ENCODE measurements at regions not wholly inside any gene's neighbourhood (a gene's known extent, or its start where the extent isn't known, plus 50 kb on each side); places are given as distances from the start of the nearest gene placed in this dataset.

DNA sequence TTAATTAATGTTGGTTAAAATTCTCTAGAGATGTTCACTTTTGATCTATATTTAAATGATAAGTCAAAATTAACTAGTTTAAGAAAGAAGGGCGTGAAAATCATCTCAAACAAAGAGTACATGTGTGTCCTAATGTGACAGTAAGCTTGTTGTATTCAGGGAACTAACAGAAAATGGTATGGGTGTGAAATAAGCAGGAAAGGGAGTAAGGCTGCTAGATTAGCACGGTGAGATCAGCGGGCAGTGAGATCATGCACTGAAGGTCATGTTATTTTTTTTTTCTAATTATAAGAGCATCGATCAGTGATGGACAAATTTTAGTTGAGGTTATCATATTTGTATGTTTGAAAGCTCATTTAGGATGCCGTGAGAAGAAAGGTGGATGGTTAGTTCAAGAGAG, 430.8 kb downstream of the DIPK2A start:
- H3K4me3 ChIP-seq = no peak overlapping the region
- H3K4me1 ChIP-seq = no peaks in the 10 kb centered on the region
- intact Hi-C loops (cut with DNase I) = no loop called here
- no peak overlapping the region for H3K27ac ChIP-seq
- H3K27me3 ChIP-seq = no peaks in the 10 kb centered on the region
- TF ChIP-seq POLR2A (IDR thresholded peaks at IDR 0.05) = no peak
- TF ChIP-seq, protein P1, sequence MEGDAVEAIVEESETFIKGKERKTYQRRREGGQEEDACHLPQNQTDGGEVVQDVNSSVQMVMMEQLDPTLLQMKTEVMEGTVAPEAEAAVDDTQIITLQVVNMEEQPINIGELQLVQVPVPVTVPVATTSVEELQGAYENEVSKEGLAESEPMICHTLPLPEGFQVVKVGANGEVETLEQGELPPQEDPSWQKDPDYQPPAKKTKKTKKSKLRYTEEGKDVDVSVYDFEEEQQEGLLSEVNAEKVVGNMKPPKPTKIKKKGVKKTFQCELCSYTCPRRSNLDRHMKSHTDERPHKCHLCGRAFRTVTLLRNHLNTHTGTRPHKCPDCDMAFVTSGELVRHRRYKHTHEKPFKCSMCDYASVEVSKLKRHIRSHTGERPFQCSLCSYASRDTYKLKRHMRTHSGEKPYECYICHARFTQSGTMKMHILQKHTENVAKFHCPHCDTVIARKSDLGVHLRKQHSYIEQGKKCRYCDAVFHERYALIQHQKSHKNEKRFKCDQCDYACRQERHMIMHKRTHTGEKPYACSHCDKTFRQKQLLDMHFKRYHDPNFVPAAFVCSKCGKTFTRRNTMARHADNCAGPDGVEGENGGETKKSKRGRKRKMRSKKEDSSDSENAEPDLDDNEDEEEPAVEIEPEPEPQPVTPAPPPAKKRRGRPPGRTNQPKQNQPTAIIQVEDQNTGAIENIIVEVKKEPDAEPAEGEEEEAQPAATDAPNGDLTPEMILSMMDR (IDR thresholded peaks at IDR 0.05) = no peak
- DNase-seq (no peak), ATAC-seq (no peak)
- peaks cover 0 to 9% (median 0%) of the 10 kb centered on the region in 3 donors for H3K9me3 ChIP-seq
- 82 to 85% methylated on average over 5 of the region's 5 CpGs for whole genome bisulfite sequencing, 2 donors
- H3K36me3 ChIP-seq (replicated peaks in 1 of 2; ENCODE audit: insufficient read depth in 1 of 2, low read depth in 2 of 2) = no peaks in the 10 kb centered on the region

DNA sequence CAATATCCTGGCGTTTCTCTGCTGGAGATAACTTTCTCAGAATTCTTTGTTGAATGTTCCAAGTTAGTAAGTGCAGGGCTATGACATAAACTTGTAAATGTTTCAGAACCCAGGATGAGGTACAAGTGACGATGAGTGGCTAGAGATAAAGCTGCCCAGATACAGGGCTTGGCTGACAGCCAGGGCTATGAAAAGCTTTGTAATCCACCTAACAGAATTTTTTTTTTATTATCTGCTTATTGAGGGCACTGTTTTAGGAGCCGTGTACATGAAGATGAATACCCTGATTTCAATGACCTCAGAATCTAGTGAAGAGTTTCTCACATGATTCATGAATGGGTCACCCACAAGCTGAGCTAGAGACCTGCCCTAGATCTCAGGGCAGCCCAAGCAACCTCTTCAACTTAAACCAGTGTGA, 431.4 kb downstream of the DIPK2A start:
- TF ChIP-seq POLR2A (IDR thresholded peaks at IDR 0.05) = no peak
- TF ChIP-seq, protein P1 (IDR thresholded peaks at IDR 0.05) = no peak
- H3K27ac ChIP-seq = no peak overlapping the region
- H3K27me3 ChIP-seq = no peaks in the 10 kb centered on the region
- DNase-seq = no peak
- ATAC-seq = no peak
- no peaks in the 10 kb centered on the region for H3K36me3 ChIP-seq (replicated peaks in 1 of 2; ENCODE audit: insufficient read depth in 1 of 2, low read depth in 2 of 2)
- peaks cover 0 to 9% (median 0%) of the 10 kb centered on the region in 3 donors for H3K9me3 ChIP-seq
- WGBS, 2 donors = 42 to 55% methylated on average over 3 of the region's 3 CpGs
- no peaks in the 10 kb centered on the region for H3K4me1 ChIP-seq
- H3K4me3 ChIP-seq = no peak overlapping the region
- intact Hi-C loops (cut with DNase I) = no loop called here

DNA sequence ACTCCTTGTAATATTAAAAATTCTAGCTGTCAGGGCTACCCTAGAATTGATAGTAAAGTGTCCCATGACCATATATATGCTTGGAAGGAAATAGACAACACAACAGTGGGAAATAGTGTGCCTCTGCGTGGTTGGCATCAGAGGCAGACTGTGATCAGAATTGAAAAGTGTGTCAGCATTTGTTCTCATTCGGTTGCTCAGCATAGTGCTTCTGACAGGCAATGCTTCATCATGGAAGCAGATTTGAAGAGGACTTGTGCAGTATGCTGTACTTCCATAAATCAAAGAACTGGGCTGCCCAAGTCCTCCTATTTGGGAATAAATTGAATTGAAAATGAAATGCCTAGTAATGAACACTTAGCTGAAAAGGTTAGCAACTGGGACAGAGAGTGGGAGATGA, 435.7 kb downstream of the DIPK2A start:
- WGBS, 2 donors = 78 to 79% methylated on average over 2 of the region's 2 CpGs

DNA sequence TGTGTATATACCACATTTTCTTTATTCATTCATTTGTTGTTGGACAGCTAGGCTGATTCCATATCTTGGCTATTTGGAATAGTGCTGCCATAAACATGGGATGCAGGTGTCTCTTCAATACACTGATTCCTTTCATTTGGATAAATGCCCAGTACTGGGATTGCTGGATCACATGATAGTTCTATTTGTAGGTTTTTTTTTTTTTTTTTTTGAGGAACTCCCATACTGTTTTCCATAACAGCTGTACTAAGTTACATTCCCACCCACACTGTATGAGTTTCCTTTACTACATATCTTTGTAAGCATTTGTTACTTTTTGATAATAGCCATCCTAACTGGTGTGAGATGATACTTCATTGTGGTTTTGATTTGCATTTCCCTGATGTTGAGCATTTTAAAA, 437.7 kb downstream of the DIPK2A start:
- intact Hi-C loops (cut with DNase I) = no loop called here
- no peak for DNase-seq
- no peak overlapping the region for H3K4me3 ChIP-seq

More for the DNA sequence above, 435.7 kb downstream of the DIPK2A start:
- no peak overlapping the region for H3K4me3 ChIP-seq
- no peaks in the 10 kb centered on the region for H3K27me3 ChIP-seq
- no peak for TF ChIP-seq POLR2A (IDR thresholded peaks at IDR 0.05)
- TF ChIP-seq, protein P1 (IDR thresholded peaks at IDR 0.05) = no peak
- intact Hi-C loops (cut with DNase I) = no loop called here
- no peaks in the 10 kb centered on the region for H3K9me3 ChIP-seq
- H3K4me1 ChIP-seq = no peaks in the 10 kb centered on the region
- H3K36me3 ChIP-seq (replicated peaks in 1 of 2; ENCODE audit: insufficient read depth in 1 of 2, low read depth in 2 of 2) = no peaks in the 10 kb centered on the region
- no peak for ATAC-seq
- no peak overlapping the region for H3K27ac ChIP-seq
- DNase-seq = no peak

DNA sequence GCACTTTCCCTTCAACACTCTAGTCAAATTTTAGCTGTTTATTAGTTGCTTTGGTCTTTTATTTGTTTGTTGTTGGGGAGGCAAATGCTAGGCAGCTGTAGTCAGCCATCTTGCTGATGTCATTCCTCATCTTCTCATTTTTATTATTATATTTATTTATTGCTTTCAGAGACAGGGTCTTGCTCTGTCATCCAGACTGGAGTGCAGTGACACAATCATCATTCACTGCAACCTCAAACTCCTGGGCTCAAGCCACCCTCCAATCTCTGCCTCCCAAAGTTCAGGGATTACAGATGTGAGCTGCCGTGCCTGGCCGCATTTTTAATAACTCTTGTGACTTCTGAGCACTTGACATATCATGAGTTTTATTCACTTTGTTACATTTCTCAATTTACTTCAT, 441.4 kb downstream of the DIPK2A start:
- no peaks in the 10 kb centered on the region for H3K27me3 ChIP-seq
- DNase-seq (no peak), ATAC-seq (no peak)
- 90 to 93% methylated on average over 2 of the region's 2 CpGs for WGBS, 2 donors
- no peak overlapping the region for H3K27ac ChIP-seq
- H3K4me3 ChIP-seq = no peak overlapping the region
- H3K4me1 ChIP-seq = no peaks in the 10 kb centered on the region
- no peaks in the 10 kb centered on the region for H3K9me3 ChIP-seq
- H3K36me3 ChIP-seq (replicated peaks in 1 of 2; ENCODE audit: insufficient read depth in 1 of 2, low read depth in 2 of 2) = no peaks in the 10 kb centered on the region
- intact Hi-C loops (cut with DNase I) = no loop called here
- TF ChIP-seq POLR2A (IDR thresholded peaks at IDR 0.05) = no peak
- TF ChIP-seq, protein P1 (IDR thresholded peaks at IDR 0.05) = no peak

More for the DNA sequence above, 437.7 kb downstream of the DIPK2A start:
- no peak for ATAC-seq
- no peak overlapping the region for H3K27ac ChIP-seq
- TF ChIP-seq, protein P1 (IDR thresholded peaks at IDR 0.05) = no peak
- TF ChIP-seq POLR2A (IDR thresholded peaks at IDR 0.05) = no peak
- H3K4me1 ChIP-seq = no peaks in the 10 kb centered on the region
- H3K36me3 ChIP-seq (replicated peaks in 1 of 2; ENCODE audit: insufficient read depth in 1 of 2, low read depth in 2 of 2) = no peaks in the 10 kb centered on the region
- H3K9me3 ChIP-seq = no peaks in the 10 kb centered on the region
- no peaks in the 10 kb centered on the region for H3K27me3 ChIP-seq

All from body of pancreas (tissue), 4 donors.